GM13977 (cell line): ENCODE measurements at regions not wholly inside any gene's neighbourhood (a gene's known extent, or its start where the extent isn't known, plus 50 kb on each side); places are given as distances from the start of the nearest gene placed in this dataset.

Source experiments
- DNase-seq: peaks from one replicate; pipeline ENCODE4 v3.0.0; 2012; ENCODE audit warnings: low spot score
- in situ Hi-C: fragments of 300-500 bp; cut with MboI; formaldehyde crosslinking; loops from one replicate; pipeline ENCODE4 v1.12.0; 2022; ENCODE audit warnings: low sequenced_read_pairs, low pct_unique_long_range_greater_than_20kb, mixed read lengths, inconsistent platforms; ENCODE audit not compliant: unreplicated experiment
- TF ChIP-seq, protein P1 (sequence below): IDR thresholded peaks from 2 replicates; pipeline ENCODE4 v1.5.1; 2012; ENCODE audit warnings: mild to moderate bottlenecking, control low read depth; ENCODE audit not compliant: insufficient read depth; ENCODE audit errors: extremely low read depth, missing control alignments

DNA sequence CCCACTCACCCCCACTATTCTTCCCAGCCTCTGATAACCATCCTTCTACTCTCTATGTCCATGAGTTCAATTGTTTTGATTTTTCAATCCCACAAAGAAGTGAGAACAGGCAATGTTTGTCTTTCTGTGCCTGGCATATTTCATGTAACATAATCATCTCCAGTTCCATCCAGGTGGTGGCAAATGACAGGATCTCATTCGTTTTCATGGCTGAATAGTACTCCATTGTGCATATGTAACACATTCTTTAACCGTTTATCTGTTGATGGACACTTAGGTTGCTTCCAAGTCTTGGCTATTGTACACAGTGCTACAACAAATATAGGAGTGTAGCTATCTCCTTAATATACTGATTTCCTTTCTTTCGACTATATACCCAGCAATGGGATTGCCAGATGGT lies 169.3 kb upstream of the NFIA start:
- DNase-seq = no peak
- in situ Hi-C loops = no loop called here
- TF ChIP-seq, protein P1, sequence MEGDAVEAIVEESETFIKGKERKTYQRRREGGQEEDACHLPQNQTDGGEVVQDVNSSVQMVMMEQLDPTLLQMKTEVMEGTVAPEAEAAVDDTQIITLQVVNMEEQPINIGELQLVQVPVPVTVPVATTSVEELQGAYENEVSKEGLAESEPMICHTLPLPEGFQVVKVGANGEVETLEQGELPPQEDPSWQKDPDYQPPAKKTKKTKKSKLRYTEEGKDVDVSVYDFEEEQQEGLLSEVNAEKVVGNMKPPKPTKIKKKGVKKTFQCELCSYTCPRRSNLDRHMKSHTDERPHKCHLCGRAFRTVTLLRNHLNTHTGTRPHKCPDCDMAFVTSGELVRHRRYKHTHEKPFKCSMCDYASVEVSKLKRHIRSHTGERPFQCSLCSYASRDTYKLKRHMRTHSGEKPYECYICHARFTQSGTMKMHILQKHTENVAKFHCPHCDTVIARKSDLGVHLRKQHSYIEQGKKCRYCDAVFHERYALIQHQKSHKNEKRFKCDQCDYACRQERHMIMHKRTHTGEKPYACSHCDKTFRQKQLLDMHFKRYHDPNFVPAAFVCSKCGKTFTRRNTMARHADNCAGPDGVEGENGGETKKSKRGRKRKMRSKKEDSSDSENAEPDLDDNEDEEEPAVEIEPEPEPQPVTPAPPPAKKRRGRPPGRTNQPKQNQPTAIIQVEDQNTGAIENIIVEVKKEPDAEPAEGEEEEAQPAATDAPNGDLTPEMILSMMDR = no peak

DNA sequence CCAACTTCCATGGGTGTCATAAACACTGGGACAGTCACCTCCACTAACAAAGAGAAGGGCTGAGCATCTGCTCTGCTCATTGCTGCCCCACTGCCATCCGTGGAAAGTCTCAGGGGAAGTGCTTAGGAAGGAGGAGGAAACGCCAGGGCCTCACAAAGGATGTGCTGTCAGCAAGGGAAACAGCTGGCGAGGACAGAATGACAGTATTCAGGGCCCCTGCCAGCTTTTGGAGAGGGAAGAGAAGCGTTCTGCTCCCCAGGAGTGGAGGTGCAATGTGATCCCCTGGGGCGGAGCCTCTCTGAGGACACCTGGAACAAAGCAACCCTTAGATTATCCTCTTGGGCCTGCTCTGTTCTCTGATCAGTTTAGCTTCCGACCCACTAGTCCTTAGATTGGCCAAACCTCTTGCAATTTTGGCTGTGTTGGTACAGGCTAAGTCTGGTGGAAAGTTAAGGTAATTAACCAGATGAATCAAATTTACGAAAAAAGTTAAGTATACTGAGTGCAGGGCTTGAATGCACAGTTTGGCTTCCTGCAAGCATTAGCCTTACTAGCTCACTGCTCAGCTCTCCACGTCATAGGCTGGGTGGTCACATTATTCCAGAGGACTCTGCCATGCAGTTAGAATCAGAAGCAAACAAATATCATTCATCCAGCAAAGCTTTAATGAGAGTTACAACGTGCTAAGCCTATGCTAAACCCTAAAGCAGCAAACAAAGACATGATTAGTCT lies 170.2 kb upstream of the NFIA start:
- DNase-seq = no peak
- TF ChIP-seq, protein P1 = no peak
- in situ Hi-C loops = no loop called here

DNA sequence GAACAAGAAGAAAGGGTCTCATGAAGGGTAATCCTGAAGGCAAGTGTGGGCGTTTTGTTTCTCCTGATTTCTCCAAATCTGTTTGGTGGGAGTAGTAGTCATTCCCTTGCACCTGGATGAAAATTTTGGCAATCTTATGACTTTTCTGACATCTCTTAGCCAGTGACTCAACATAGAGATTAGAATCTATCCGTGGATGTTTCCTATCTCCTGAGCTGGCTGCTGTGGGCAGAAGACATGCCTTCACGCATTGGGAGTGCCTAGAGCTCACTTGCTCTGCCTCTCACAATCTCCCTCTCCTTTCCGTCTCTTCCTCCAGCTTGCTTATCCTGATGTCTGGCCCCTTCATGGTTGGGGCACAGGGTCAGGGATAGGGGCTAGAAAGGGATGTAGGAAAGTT lies 174.2 kb upstream of the NFIA start:
- in situ Hi-C loops = no loop called here
- DNase-seq = no peak
- TF ChIP-seq, protein P1 = no peak

DNA sequence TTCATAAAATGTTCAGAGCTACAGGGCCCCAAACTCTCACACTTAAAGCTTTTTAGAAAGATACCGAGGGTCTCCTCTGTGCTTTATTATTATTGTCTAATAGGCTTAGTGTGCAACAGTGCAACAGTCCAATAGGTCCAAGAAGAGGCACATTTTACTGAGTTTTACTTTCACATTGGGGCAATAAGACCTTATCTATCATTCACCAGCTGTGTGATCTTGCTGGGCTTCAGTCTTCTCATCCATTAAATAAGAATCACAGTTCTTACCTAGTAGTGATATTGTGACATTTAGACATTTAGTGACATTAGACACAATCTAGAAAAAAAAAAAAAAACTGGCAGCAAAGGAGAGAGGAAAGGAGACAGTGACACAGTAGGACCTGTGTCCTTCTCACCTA lies 175.8 kb upstream of the NFIA start:
- TF ChIP-seq, protein P1 = no peak
- DNase-seq = no peak
- in situ Hi-C loops = no loop called here

DNA sequence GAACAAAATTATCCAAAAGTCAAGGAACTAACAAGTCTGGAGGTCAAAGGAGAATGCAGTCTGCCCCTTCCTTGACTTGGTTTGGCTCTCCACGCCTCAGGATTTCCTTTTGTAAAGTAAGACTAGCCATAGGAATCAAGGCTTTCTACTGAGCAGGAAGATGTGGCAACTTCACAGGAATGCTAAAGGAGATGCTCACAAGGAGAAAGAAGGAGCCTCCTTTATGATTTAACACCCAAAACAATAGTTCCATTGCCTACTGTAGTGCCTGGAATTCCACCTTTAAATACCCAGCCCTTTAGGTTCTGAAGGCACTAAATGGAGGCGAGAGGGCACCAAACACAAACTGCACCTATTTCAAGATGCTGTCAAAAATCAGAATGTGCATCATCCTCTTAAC lies 176.3 kb upstream of the NFIA start:
- TF ChIP-seq, protein P1 = no peak
- in situ Hi-C loops = no loop called here
- no peak for DNase-seq

DNA sequence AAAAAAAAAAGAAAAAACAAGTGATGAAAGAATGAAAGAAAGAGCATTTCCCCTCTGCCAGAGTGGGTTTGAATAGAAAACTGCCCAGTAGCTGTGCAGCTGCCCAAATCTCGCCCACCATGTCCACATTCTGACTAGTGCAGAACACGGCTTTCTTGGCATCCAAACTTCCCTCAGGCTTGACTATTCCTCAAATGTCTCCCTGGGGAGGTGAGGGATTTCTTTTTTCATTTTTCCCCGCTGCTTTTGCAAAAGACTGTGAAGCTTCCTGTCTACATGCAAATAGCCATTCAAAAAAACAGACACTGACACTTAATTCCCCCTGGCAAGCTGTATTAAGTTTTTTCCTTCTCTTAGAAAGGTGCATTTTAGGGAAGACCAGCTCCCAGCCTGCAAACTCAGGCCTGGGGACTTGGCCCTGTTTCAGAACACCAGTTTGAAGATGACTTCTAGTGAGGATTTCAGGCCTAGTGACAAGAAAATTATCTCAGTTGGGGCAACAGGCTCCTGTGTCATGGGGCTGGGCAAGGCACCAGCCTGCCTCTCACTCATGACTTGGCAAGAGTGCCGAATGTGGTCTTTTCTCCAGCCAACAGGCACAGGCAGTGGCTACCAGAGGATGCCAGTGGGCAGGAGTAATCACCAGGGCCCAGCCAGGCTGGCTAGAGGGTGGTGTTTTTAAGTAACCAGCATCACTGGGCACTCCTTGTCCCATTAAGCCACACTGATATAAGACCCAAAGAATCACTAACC lies 178.1 kb upstream of the NFIA start:
- in situ Hi-C loops = no loop called here
- TF ChIP-seq, protein P1 = no peak
- DNase-seq = no peak
